GM23338 (cell line): ENCODE measurements at regions not wholly inside any gene's neighbourhood (a gene's known extent, or its start where the extent isn't known, plus 50 kb on each side); places are given as distances from the start of the nearest gene placed in this dataset.

Experiments used
- ATAC-seq: fragments of 200-7000 bp; cut with Tn5 transposase; 3 replicates; pipeline ENCODE4 v1.9.1; 2020
- DNase-seq: peaks from one replicate; pipeline ENCODE4 v3.0.0-alpha.2; 2015; ENCODE audit warnings: low spot score
- H2AFZ ChIP-seq: fragments of 200-600 bp; sonication (generic); 2 replicates; pipeline ENCODE4 v1.8.0; 2016; ENCODE audit warnings: antibody characterized with exemption, mild to moderate bottlenecking, moderate library complexity
- H3F3A ChIP-seq: fragments of 200-600 bp; sonication (generic); replicated peaks from 2 replicates; pipeline ENCODE4 v1.8.0; 2017; ENCODE audit warnings: antibody characterized with exemption, mixed run types, low read depth
- H3K27ac ChIP-seq: fragments of 200-600 bp; sonication (generic); 2 replicates; pipeline ENCODE4 v1.6.1; 2016; ENCODE audit warnings: low read depth
- H3K27me3 ChIP-seq: fragments of 200-600 bp; sonication (generic); 2 replicates; pipeline ENCODE4 v1.8.0; 2016; ENCODE audit warnings: mild to moderate bottlenecking, mixed run types, moderate library complexity; ENCODE audit not compliant: insufficient read depth
- H3K36me3 ChIP-seq: fragments of 200-600 bp; sonication (generic); 2 replicates; pipeline ENCODE4 v1.8.0; 2016; ENCODE audit warnings: mild to moderate bottlenecking; ENCODE audit not compliant: insufficient read depth
- H3K4me1 ChIP-seq: fragments of 200-600 bp; sonication (generic); 2 replicates; pipeline ENCODE4 v1.8.0; 2016; ENCODE audit warnings: mild to moderate bottlenecking, moderate library complexity; ENCODE audit not compliant: insufficient read depth
- H3K4me2 ChIP-seq: fragments of 200-600 bp; sonication (generic); 2 replicates; pipeline ENCODE4 v1.7.1; 2017; ENCODE audit warnings: mixed run types
- H3K4me3 ChIP-seq: fragments of 200-600 bp; sonication (generic); 2 replicates; pipeline ENCODE4 v1.6.1; 2016; ENCODE audit warnings: mixed run types
- H3K79me2 ChIP-seq: fragments of 200-600 bp; sonication (generic); replicated peaks from 2 replicates; pipeline ENCODE4 v1.8.0; 2017; ENCODE audit warnings: mild to moderate bottlenecking; ENCODE audit not compliant: insufficient read depth
- H3K9me2 ChIP-seq: fragments of 200-600 bp; sonication (generic); 2 replicates; pipeline ENCODE4 v1.8.0; 2017; ENCODE audit not compliant: insufficient read depth
- H4K20me1 ChIP-seq: fragments of 200-600 bp; sonication (generic); replicated peaks from 2 replicates; pipeline ENCODE4 v1.8.0; 2017; ENCODE audit warnings: mild to moderate bottlenecking; ENCODE audit not compliant: insufficient read depth
- H3K27ac Mint-ChIP-seq: 2 replicates; pipeline ENCODE4 v1.8.0; 2020; ENCODE audit warnings: inconsistent platforms, mild to moderate bottlenecking, moderate library complexity, mixed read lengths
- H3K27me3 Mint-ChIP-seq: 3 replicates; pipeline ENCODE4 v1.8.0; 2022; ENCODE audit warnings: low read depth, mild to moderate bottlenecking, moderate library complexity, mixed read lengths, inconsistent platforms; ENCODE audit not compliant: insufficient read depth, poor library complexity
- H3K36me3 Mint-ChIP-seq: 3 replicates; pipeline ENCODE4 v1.8.0; 2021; ENCODE audit warnings: low read depth, mild to moderate bottlenecking, inconsistent platforms, moderate library complexity, mixed read lengths
- H3K4me1 Mint-ChIP-seq: 3 replicates; pipeline ENCODE4 v1.8.0; 2020; ENCODE audit warnings: mild to moderate bottlenecking, inconsistent platforms, mixed read lengths
- H3K4me3 Mint-ChIP-seq: 3 replicates; pipeline ENCODE4 v1.8.0; 2021; ENCODE audit warnings: moderate library complexity, mild to moderate bottlenecking, inconsistent platforms, mixed read lengths
- H3K9me3 Mint-ChIP-seq: 3 replicates; pipeline ENCODE4 v1.8.0; 2020; ENCODE audit warnings: moderate library complexity, mild to moderate bottlenecking, inconsistent platforms, mixed read lengths
- EZH2 ChIP-seq: fragments of 200-600 bp; sonication (generic); IDR thresholded peaks from one replicate; pipeline ENCODE4 v1.8.0; 2017; ENCODE audit warnings: antibody characterized with exemption, mild to moderate bottlenecking, low read depth; ENCODE audit not compliant: unreplicated experiment
- POLR2AphosphoS5 ChIP-seq: IDR thresholded peaks from 2 replicates; pipeline ENCODE4 v1.6.1; 2016; ENCODE audit warnings: antibody characterized with exemption, low read depth
- TF ChIP-seq, protein P1 (sequence below): fragments of 250-450 bp; sonication (Bioruptor Pico); IDR thresholded peaks from 2 replicates; pipeline ENCODE4 v1.5.0; 2020; ENCODE audit warnings: mild to moderate bottlenecking, moderate library complexity
- TF ChIP-seq, protein P2 (sequence below): IDR thresholded peaks from one replicate; pipeline ENCODE4 v1.6.1; 2018; ENCODE audit warnings: antibody characterized with exemption; ENCODE audit not compliant: unreplicated experiment

DNA sequence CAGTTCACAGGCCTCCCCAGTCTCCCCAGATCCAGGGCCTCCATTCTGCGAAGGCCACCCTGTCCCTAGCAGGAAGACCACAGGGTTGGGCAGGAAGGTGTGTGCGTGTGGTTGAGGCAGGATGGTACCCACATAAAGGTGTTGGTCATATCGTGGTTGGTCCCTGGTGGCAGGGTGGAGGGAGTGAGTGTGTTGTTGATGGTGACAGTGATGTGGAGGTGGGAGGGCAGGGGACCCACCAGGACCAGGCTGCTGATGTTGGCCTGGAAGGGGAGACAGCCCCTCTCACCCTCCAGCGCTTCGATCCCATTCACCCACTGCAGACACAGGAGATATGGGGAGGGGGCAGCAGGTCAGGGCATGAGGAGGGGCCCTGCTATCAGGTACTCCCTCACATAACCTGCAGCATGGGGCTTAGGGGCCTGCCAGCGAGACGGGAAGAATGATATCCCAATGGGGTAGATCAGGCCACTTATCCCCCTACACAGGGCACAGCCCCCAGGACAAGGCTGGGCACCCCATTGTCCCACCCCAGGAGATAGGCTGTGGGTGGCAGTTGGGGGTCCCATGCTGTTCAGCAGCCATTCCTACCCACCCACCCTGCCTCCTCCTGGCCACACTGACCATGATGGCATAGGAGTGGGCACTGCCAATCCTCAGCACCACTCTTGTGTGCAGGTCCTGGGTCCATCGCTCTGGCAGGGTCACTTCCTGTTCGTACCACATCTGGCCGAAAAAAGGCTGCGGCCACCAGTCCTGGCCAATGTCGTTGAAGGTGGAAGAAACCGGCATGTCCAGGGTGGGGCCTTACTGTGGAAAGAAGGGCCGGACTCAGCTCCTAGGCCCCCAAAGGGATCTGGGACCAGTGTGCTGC lies 69.0 kb upstream of the ZNF479 start (continued):
- TF ChIP-seq, protein P1, sequence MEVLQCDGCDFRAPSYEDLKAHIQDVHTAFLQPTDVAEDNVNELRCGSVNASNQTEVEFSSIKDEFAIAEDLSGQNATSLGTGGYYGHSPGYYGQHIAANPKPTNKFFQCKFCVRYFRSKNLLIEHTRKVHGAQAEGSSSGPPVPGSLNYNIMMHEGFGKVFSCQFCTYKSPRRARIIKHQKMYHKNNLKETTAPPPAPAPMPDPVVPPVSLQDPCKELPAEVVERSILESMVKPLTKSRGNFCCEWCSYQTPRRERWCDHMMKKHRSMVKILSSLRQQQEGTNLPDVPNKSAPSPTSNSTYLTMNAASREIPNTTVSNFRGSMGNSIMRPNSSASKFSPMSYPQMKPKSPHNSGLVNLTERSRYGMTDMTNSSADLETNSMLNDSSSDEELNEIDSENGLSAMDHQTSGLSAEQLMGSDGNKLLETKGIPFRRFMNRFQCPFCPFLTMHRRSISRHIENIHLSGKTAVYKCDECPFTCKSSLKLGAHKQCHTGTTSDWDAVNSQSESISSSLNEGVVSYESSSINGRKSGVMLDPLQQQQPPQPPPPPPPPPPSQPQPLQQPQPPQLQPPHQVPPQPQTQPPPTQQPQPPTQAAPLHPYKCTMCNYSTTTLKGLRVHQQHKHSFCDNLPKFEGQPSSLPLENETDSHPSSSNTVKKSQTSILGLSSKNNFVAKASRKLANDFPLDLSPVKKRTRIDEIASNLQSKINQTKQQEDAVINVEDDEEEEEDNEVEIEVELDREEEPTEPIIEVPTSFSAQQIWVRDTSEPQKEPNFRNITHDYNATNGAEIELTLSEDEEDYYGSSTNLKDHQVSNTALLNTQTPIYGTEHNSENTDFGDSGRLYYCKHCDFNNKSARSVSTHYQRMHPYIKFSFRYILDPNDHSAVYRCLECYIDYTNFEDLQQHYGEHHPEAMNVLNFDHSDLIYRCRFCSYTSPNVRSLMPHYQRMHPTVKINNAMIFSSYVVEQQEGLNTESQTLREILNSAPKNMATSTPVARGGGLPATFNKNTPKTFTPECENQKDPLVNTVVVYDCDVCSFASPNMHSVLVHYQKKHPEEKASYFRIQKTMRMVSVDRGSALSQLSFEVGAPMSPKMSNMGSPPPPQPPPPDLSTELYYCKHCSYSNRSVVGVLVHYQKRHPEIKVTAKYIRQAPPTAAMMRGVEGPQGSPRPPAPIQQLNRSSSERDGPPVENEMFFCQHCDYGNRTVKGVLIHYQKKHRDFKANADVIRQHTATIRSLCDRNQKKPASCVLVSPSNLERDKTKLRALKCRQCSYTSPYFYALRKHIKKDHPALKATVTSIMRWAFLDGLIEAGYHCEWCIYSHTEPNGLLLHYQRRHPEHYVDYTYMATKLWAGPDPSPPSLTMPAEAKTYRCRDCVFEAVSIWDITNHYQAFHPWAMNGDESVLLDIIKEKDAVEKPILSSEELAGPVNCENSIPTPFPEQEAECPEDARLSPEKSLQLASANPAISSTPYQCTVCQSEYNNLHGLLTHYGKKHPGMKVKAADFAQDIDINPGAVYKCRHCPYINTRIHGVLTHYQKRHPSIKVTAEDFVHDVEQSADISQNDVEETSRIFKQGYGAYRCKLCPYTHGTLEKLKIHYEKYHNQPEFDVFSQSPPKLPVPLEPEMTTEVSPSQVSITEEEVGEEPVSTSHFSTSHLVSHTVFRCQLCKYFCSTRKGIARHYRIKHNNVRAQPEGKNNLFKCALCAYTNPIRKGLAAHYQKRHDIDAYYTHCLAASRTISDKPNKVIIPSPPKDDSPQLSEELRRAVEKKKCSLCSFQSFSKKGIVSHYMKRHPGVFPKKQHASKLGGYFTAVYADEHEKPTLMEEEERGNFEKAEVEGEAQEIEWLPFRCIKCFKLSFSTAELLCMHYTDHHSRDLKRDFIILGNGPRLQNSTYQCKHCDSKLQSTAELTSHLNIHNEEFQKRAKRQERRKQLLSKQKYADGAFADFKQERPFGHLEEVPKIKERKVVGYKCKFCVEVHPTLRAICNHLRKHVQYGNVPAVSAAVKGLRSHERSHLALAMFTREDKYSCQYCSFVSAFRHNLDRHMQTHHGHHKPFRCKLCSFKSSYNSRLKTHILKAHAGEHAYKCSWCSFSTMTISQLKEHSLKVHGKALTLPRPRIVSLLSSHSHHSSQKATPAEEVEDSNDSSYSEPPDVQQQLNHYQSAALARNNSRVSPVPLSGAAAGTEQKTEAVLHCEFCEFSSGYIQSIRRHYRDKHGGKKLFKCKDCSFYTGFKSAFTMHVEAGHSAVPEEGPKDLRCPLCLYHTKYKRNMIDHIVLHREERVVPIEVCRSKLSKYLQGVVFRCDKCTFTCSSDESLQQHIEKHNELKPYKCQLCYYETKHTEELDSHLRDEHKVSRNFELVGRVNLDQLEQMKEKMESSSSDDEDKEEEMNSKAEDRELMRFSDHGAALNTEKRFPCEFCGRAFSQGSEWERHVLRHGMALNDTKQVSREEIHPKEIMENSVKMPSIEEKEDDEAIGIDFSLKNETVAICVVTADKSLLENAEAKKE, result no peak
- TF ChIP-seq POLR2AphosphoS5, result no peak
- TF ChIP-seq, protein P2, sequence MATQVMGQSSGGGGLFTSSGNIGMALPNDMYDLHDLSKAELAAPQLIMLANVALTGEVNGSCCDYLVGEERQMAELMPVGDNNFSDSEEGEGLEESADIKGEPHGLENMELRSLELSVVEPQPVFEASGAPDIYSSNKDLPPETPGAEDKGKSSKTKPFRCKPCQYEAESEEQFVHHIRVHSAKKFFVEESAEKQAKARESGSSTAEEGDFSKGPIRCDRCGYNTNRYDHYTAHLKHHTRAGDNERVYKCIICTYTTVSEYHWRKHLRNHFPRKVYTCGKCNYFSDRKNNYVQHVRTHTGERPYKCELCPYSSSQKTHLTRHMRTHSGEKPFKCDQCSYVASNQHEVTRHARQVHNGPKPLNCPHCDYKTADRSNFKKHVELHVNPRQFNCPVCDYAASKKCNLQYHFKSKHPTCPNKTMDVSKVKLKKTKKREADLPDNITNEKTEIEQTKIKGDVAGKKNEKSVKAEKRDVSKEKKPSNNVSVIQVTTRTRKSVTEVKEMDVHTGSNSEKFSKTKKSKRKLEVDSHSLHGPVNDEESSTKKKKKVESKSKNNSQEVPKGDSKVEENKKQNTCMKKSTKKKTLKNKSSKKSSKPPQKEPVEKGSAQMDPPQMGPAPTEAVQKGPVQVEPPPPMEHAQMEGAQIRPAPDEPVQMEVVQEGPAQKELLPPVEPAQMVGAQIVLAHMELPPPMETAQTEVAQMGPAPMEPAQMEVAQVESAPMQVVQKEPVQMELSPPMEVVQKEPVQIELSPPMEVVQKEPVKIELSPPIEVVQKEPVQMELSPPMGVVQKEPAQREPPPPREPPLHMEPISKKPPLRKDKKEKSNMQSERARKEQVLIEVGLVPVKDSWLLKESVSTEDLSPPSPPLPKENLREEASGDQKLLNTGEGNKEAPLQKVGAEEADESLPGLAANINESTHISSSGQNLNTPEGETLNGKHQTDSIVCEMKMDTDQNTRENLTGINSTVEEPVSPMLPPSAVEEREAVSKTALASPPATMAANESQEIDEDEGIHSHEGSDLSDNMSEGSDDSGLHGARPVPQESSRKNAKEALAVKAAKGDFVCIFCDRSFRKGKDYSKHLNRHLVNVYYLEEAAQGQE, result no peak

DNA sequence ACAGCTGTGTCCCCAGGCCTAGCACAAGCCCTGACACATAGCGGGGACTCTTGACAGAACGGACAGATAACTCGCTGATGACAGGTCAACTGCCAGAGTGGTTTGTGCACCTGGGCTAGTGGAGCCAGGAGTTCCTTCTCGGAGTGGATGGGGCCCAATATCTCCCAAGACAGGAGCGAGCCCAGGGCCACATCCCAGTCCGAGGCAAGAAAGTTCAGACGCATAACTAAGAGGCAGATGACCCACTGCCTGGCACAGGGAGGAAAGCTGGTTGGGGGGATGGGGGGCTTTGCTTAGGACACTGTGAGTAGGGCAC lies 69.6 kb upstream of the ZNF479 start:
- Mint-ChIP-seq H3K9me3 (peaks cover 51% of the 10 kb centered on the region), H3K4me3 (no peak overlapping the region)
- no peak for ATAC-seq
- TF ChIP-seq, protein P1, result no peak
- no peak for TF ChIP-seq EZH2

More for the DNA sequence above, 69.6 kb upstream of the ZNF479 start:
- no peaks in the 10 kb centered on the region for H3K9me2 ChIP-seq
- Mint-ChIP-seq H3K36me3 (peaks cover 16% of the 10 kb centered on the region; the same call in 2 of the 3 replicates), H3K4me1 (no peaks in the 10 kb centered on the region), H3K27me3 (peaks cover 2% of the 10 kb centered on the region), H3K27ac (no peak overlapping the region)
- no peaks in the 10 kb centered on the region for H3K4me1 ChIP-seq
- no peaks in the 10 kb centered on the region for H3K27me3 ChIP-seq
- H3K4me3 ChIP-seq, result no peak overlapping the region
- DNase-seq, result no peak
- no peaks in the 10 kb centered on the region for H3F3A ChIP-seq
- H3K36me3 ChIP-seq, result 0 out of 2 replicates have a peak, but pooled peaks cover 5% of the 10 kb centered on the region
- H3K27ac ChIP-seq, result no peak overlapping the region
- H2AFZ ChIP-seq, result no peak overlapping the region
- no peaks in the 10 kb centered on the region for H3K79me2 ChIP-seq
- no peaks in the 10 kb centered on the region for H4K20me1 ChIP-seq
- no peak overlapping the region for H3K4me2 ChIP-seq
